Spleen (tissue), 11 donors: ENCODE measurements at regions not wholly inside any gene's neighbourhood (a gene's known extent, or its start where the extent isn't known, plus 50 kb on each side); places are given as distances from the start of the nearest gene placed in this dataset.

Experiments
- DNase-seq: peaks from one replicate; pipeline ENCODE4 v3.0.0-alpha.2; 2020
- H3K27ac ChIP-seq, 8 donors: fragments of 200-600 bp; sonication (generic) in 7 of 8; 1 replicate in 4 of 8; 2 replicates in 4 of 8; pipeline versions ENCODE4 v1.5.0 to v1.8.0; 2016 to 2021; ENCODE audit warnings: inconsistent platforms in 4 of 8, mild to moderate bottlenecking in 4 of 8, moderate library complexity in 1 of 8
- H3K27me3 ChIP-seq, 7 donors: fragments of 200-600 bp; sonication (generic) in 6 of 7; replicated peaks in 1 of 7; 1 replicate in 4 of 7; 2 replicates in 3 of 7; pipeline versions ENCODE4 v1.5.0 to v1.8.0; 2016 to 2021; ENCODE audit warnings: inconsistent platforms in 3 of 7, mild to moderate bottlenecking in 1 of 7
- H3K36me3 ChIP-seq, 6 donors: fragments of 200-600 bp; sonication (generic) in 5 of 6; 1 replicate in 4 of 6; 2 replicates in 2 of 6; pipeline versions ENCODE4 v1.5.0 to v1.8.0; 2016 to 2021; ENCODE audit warnings: inconsistent platforms in 2 of 6
- H3K4me1 ChIP-seq, 6 donors: fragments of 200-600 bp; sonication (generic) in 5 of 6; 1 replicate in 3 of 6; 2 replicates in 3 of 6; pipeline versions ENCODE4 v1.5.0 to v1.8.0; 2016 to 2021; ENCODE audit warnings: inconsistent platforms in 3 of 6
- H3K4me3 ChIP-seq, 8 donors: fragments of 200-600 bp; sonication (generic) in 7 of 8; 1 replicate in 4 of 8; 2 replicates in 4 of 8; pipeline versions ENCODE4 v1.5.0 to v1.8.0; 2016 to 2021; ENCODE audit warnings: inconsistent platforms in 4 of 8, mild to moderate bottlenecking in 4 of 8, moderate library complexity in 2 of 8
- H3K9me3 ChIP-seq, 8 donors: fragments of 200-600 bp; sonication (generic) in 7 of 8; 1 replicate in 4 of 8; 2 replicates in 4 of 8; pipeline versions ENCODE4 v1.5.0 to v1.8.0; 2016 to 2021; ENCODE audit warnings: inconsistent platforms in 4 of 8
- POLR2A ChIP-seq, 3 donors: fragments of 450-650 bp; IDR thresholded peaks; one replicate each; pipeline ENCODE4 v1.5.1; 2017; ENCODE audit warnings: antibody characterized with exemption in 3 of 3, mild to moderate bottlenecking in 1 of 3
- POLR2AphosphoS5 ChIP-seq, 3 donors: sonication (generic); formaldehyde crosslinking; IDR thresholded peaks; one replicate each; pipeline ENCODE4 v1.5.1; 2017; ENCODE audit warnings: antibody characterized with exemption in 3 of 3
- WGBS, 5 donors: extraction: QIAGEN DNeasy Blood & Tissue Kit in 3 of 5; methylation state at CpG; one replicate each; pipeline versions ENCODE4 v1.1.5 to v1.1.7; 2013 to 2018; 5-methylcytosine and 5-hydroxymethylcytosine counted together
- intact Hi-C: fragments of 100-400 bp; cut with DNase I; formaldehyde crosslinking; loops from one replicate; pipeline ENCODE4 v1.15.0; 2023; ENCODE audit warnings: low total_unique reads
- TF ChIP-seq, protein P1 (sequence below), 11 experiments: fragments of 200-600 bp in 7 of 11; fragments of 450-650 bp in 4 of 11; sonication (generic) in 4 of 11; IDR thresholded peaks in 8 of 11; conservative IDR thresholded peaks in 3 of 11; 1 replicate in 7 of 11; 2 replicates in 4 of 11; pipeline versions ENCODE4 v1.4.0 to v1.8.0; 2016 to 2021; ENCODE audit warnings: antibody characterized with exemption in 11 of 11, inconsistent platforms in 4 of 11, mild to moderate bottlenecking in 1 of 11
- donor health status: healthy with polysubstance abuse.
- donor health status: DM: no; HTN: no; CAD: no; lungs with moderate emphysema.
- donor health status: DM: no; HTN: no; CAD: no.
- donor health status: Bipolar disorder and iron deficiency.
- donor health status: healthy.
- donor health status: DM: no; HTN: no; CAD: no.
- donor health status: DM: yes; HTN: yes; CAD: no.

DNA sequence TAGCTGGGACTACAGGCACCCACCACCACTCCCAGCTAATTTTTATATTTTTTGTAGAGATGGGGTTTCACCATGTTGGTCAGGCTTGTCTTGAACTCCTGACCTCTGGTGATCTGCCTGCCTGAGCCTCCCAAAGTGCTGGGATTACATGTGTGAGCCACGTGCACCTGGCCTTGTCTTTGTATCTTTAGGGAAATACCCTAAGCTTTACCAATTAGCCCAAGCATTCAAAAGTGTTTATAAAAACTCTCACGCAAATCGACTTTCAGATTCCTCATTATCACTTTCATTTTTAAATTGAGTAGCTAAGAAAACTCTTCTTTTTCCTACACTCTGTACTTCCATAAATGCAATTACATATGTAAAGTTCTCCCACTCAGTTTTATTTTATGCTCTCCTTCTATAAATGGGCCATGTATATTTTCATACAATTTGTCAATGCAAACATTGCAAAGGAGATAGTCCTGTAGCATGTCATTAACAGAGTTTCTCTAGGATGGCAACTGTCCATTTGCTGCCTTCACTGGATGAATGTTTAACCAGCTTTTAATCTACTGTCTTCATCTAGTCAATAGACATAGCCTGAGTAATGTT is 326.2 kb upstream of the LRATD1 start:
- Histone ChIP-seq H3K27me3 (no peaks in the 10 kb centered on the region), H3K36me3 (no peaks in the 10 kb centered on the region), H3K27ac (no peak overlapping the region), H3K9me3 (no peaks in the 10 kb centered on the region), H3K4me1 (no peaks in the 10 kb centered on the region), H3K4me3 (no peak overlapping the region)
- no peak for DNase-seq
- intact Hi-C loops = no loop called here
- TF ChIP-seq POLR2AphosphoS5 (IDR thresholded peaks at IDR 0.05) (no peak), POLR2A (IDR thresholded peaks at IDR 0.05) (no peak)
- TF ChIP-seq, protein P1, sequence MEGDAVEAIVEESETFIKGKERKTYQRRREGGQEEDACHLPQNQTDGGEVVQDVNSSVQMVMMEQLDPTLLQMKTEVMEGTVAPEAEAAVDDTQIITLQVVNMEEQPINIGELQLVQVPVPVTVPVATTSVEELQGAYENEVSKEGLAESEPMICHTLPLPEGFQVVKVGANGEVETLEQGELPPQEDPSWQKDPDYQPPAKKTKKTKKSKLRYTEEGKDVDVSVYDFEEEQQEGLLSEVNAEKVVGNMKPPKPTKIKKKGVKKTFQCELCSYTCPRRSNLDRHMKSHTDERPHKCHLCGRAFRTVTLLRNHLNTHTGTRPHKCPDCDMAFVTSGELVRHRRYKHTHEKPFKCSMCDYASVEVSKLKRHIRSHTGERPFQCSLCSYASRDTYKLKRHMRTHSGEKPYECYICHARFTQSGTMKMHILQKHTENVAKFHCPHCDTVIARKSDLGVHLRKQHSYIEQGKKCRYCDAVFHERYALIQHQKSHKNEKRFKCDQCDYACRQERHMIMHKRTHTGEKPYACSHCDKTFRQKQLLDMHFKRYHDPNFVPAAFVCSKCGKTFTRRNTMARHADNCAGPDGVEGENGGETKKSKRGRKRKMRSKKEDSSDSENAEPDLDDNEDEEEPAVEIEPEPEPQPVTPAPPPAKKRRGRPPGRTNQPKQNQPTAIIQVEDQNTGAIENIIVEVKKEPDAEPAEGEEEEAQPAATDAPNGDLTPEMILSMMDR (IDR thresholded peaks at IDR 0.05 in 8 of 11, conservative IDR thresholded peaks at IDR 0.05 in 3 of 11) = no peak
- 70 to 78% (median 72%) methylated on average over 3 of the region's 3 CpGs for WGBS, 5 donors

DNA sequence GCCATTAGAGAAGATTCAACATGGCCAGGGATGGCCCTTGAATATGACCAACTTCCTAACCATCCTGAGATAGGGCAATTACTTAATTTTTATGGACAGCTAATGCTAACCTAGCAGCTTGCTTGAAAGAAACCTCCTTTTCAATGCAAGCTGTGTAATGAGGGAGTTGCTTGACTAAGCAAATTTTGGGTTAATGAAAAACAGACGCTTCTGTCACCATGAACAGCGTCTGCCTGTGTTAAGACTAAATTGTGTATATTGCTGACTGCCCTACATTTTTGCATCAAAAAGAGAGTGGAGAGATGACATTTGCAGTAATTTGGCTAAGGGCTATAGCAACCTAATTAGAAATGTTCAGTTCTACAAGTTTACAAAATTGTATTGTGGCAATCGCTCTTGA is 319.2 kb upstream of the LRATD1 start:
- no peak for DNase-seq
- no peaks in the 10 kb centered on the region for H3K36me3 ChIP-seq
- H3K4me3 ChIP-seq = no peak overlapping the region
- H3K4me1 ChIP-seq = no peaks in the 10 kb centered on the region
- 80 to 92% (median 84%) methylated on average over 3 of the region's 3 CpGs for WGBS, 5 donors
- H3K9me3 ChIP-seq = no peaks in the 10 kb centered on the region
- intact Hi-C loops = no loop called here
- no peaks in the 10 kb centered on the region for H3K27me3 ChIP-seq
- no peak overlapping the region for H3K27ac ChIP-seq
- TF ChIP-seq POLR2AphosphoS5 (IDR thresholded peaks at IDR 0.05) (no peak), POLR2A (IDR thresholded peaks at IDR 0.05) (no peak)
- TF ChIP-seq, protein P1 (IDR thresholded peaks at IDR 0.05 in 8 of 11, conservative IDR thresholded peaks at IDR 0.05 in 3 of 11) = no peak

DNA sequence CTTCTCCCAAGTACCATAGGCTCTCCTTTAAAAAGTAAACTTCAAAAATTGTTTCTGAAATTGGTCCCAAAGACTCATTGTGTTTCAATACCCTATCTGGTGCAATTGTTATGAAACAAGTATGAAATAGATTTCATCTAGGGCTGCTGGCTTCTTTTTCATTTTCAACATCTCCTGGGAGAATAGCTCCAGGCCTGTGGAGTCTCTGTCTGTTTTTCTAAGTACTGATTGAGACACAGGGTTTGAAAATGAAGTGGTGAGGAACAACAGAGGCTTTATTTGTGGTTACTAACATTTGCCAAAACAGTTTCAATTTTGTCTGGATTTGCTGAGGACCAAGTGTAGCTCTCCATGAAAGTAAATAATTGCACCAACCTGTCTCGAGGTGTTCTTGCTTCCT is 315.9 kb upstream of the LRATD1 start:
- Histone ChIP-seq H3K4me1 (no peaks in the 10 kb centered on the region), H3K27ac (no peak overlapping the region), H3K9me3 (peaks cover 0 to 3% (median 0%) of the 10 kb centered on the region in 8 donors), H3K4me3 (no peak overlapping the region), H3K36me3 (no peaks in the 10 kb centered on the region), H3K27me3 (no peaks in the 10 kb centered on the region)
- DNase-seq = no peak
- WGBS, 5 donors = 47 to 78% (median 56%) methylated on average over 1 of the region's 1 CpG
- intact Hi-C loops = no loop called here
- TF ChIP-seq POLR2AphosphoS5 (IDR thresholded peaks at IDR 0.05) = no peak
- no peak for TF ChIP-seq POLR2A (IDR thresholded peaks at IDR 0.05)
- TF ChIP-seq, protein P1 (IDR thresholded peaks at IDR 0.05 in 8 of 11, conservative IDR thresholded peaks at IDR 0.05 in 3 of 11) = no peak

DNA sequence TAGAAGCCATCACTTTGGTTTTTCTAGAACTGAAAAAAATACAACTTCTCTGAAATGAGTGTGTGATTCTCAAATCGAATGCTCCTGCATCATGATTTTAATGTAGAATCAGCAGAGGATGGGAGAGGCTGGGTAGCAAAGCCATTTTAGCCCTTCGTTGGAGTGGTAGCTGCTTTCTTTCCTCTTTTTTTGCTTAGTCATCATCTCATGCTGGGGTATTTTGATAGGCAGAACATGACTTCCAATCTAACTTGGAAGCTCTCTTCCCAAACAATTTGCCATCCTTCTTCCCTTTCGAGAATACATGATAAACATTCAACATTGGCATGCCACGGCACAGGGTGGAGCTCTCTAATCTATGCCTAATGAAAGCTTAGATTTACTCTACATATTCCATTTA is 311.2 kb upstream of the LRATD1 start:
- no peaks in the 10 kb centered on the region for H3K4me1 ChIP-seq
- H3K36me3 ChIP-seq = no peaks in the 10 kb centered on the region
- H3K4me3 ChIP-seq = no peak overlapping the region
- TF ChIP-seq POLR2A (IDR thresholded peaks at IDR 0.05) (no peak), POLR2AphosphoS5 (IDR thresholded peaks at IDR 0.05) (no peak)
- TF ChIP-seq, protein P1 (IDR thresholded peaks at IDR 0.05 in 8 of 11, conservative IDR thresholded peaks at IDR 0.05 in 3 of 11) = no peak
- 61 to 80% (median 66%) methylated on average over 4 of the region's 4 CpGs for WGBS, 5 donors
- DNase-seq = no peak
- H3K27ac ChIP-seq = no peak overlapping the region
- no peaks in the 10 kb centered on the region for H3K27me3 ChIP-seq
- H3K9me3 ChIP-seq = peaks cover 0 to 3% (median 0%) of the 10 kb centered on the region in 8 donors
- intact Hi-C loops = no loop called here
